HEK293 (cell line): ENCODE measurements at regions not wholly inside any gene's neighbourhood (a gene's known extent, or its start where the extent isn't known, plus 50 kb on each side); places are given as distances from the start of the nearest gene placed in this dataset.

Source experiments
- CTCF ChIP-seq: fragments of 450-650 bp; formaldehyde crosslinking; IDR thresholded peaks from 2 replicates; pipeline ENCODE4 v1.5.1; 2016; ENCODE audit warnings: missing biosample characterization, missing genetic modification characterization
- PRDM10 ChIP-seq: fragments of 450-650 bp; formaldehyde crosslinking; IDR thresholded peaks from 2 replicates; pipeline ENCODE4 v1.5.1; 2016; ENCODE audit warnings: missing biosample characterization, missing genetic modification characterization
- REPIN1 ChIP-seq: fragments of 450-650 bp; formaldehyde crosslinking; IDR thresholded peaks from 2 replicates; pipeline ENCODE4 v1.5.1; 2017; ENCODE audit warnings: missing biosample characterization, missing genetic modification characterization, low read depth
- ZBTB10 ChIP-seq: fragments of 450-650 bp; formaldehyde crosslinking; IDR thresholded peaks from 2 replicates; pipeline ENCODE4 v1.5.1; 2016; ENCODE audit warnings: missing biosample characterization, missing genetic modification characterization
- ZEB2 ChIP-seq: fragments of 450-650 bp; formaldehyde crosslinking; IDR thresholded peaks from 2 replicates; pipeline ENCODE4 v1.5.1; 2016; ENCODE audit warnings: missing biosample characterization, missing genetic modification characterization
- ZNF26 ChIP-seq: fragments of 450-650 bp; formaldehyde crosslinking; IDR thresholded peaks from 2 replicates; pipeline ENCODE4 v1.5.1; 2016; ENCODE audit warnings: missing biosample characterization, missing genetic modification characterization
- ZNF274 ChIP-seq, 2 experiments: fragments of 200-500 bp in 1 of 2; fragments of 450-650 bp in 1 of 2; sonication (Bioruptor generic) in 1 of 2; formaldehyde crosslinking in 1 of 2; IDR thresholded peaks; 2 replicates each; pipeline versions ENCODE4 v1.5.1 to v1.6.1; 2014 to 2016; ENCODE audit warnings: borderline replicate concordance in 1 of 2, inconsistent platforms in 1 of 2, low read length in 1 of 2, missing biosample characterization in 1 of 2, missing genetic modification characterization in 1 of 2
- ZNF48 ChIP-seq: fragments of 450-650 bp; formaldehyde crosslinking; IDR thresholded peaks from 2 replicates; pipeline ENCODE4 v1.5.1; 2016; ENCODE audit warnings: missing biosample characterization, missing genetic modification characterization
- ZNF561 ChIP-seq: fragments of 450-650 bp; IDR thresholded peaks from 2 replicates; pipeline ENCODE4 v1.5.1; 2018; ENCODE audit warnings: missing biosample characterization, missing genetic modification characterization, borderline replicate concordance
- ZNF626 ChIP-seq: fragments of 450-650 bp; sonication (Bioruptor Pico); formaldehyde crosslinking; IDR thresholded peaks from 2 replicates; pipeline ENCODE4 v1.5.1; 2018; ENCODE audit warnings: missing biosample characterization, missing genetic modification characterization, inconsistent platforms

- TF ChIP-seq CTCF (tag by site-specific recombination) = no peak
- no peak for TF ChIP-seq ZNF26 (tag by site-specific recombination)
- no peak for TF ChIP-seq ZEB2 (tag by site-specific recombination)
- TF ChIP-seq ZNF274 (IDR thresholded peaks at IDR 0.05; ENCODE audit: low read length) = no peak
- TF ChIP-seq ZNF274 (tag by site-specific recombination; IDR thresholded peaks at IDR 0.05; ENCODE audit: borderline replicate concordance) = no peak
- no peak for TF ChIP-seq ZBTB10 (tag by site-specific recombination)
- TF ChIP-seq PRDM10 = no peak
- TF ChIP-seq ZNF561 (tag by site-specific recombination) = no peak
- TF ChIP-seq ZNF48 (tag by site-specific recombination) = no peak
- no peak for TF ChIP-seq REPIN1 (tag by site-specific recombination)
- no peak for TF ChIP-seq ZNF626
These were observed 67.5 kb upstream of the SH3RF1 start for GRCh38 chr4:169338241-169338640.
